ENCODE measurements at regions not wholly inside any gene's neighbourhood (a gene's known extent, or its start where the extent isn't known, plus 50 kb on each side); places are given as distances from the start of the nearest gene placed in this dataset.

- Histone ChIP-seq H2BK12ac (ENCODE audit: low read length in 2 of 2) (peak overlapping the region; percentile 75 to 99), H4K8ac (ENCODE audit: low read length) (peak overlapping the region; percentile 28), H3K9me3 (ENCODE audit: control insufficient read depth, low read length) (no peaks in the 10 kb centered on the region), H3K27me3 (ENCODE audit: control insufficient read depth in 1 of 2, insufficient read depth in 1 of 2, low read length in 2 of 2) (no peaks in the 10 kb centered on the region), H3K4me1 (ENCODE audit: control insufficient read depth, insufficient read depth, low read depth, low read length) (peaks cover 1% of the 10 kb centered on the region), H3K36me3 (ENCODE audit: control insufficient read depth in 1 of 2, insufficient read depth in 2 of 2, low read depth in 1 of 2, low read length in 2 of 2) (no peaks in the 10 kb centered on the region), H2BK5ac (ENCODE audit: low read depth, low read length, poor library complexity, severe bottlenecking) (peak overlapping the region; percentile 24), H2BK120ac (ENCODE audit: low read depth, low read length) (no peak overlapping the region), H3K79me1 (replicated peaks; ENCODE audit: low read length, poor library complexity, severe bottlenecking) (no peaks in the 10 kb centered on the region), H3K4me2 (ENCODE audit: low read length, poor library complexity, severe bottlenecking) (no peak overlapping the region), H2AFZ (ENCODE audit: low read depth, low read length) (no peak overlapping the region), H3K18ac (ENCODE audit: low read depth in 1 of 2, low read length in 2 of 2) (peak overlapping the region in 1 of 2 experiments; percentile 79), H3K4ac (ENCODE audit: low read depth in 1 of 2, low read length in 2 of 2) (peak overlapping the region in 1 of 2 experiments; percentile 32), H3K14ac (ENCODE audit: low read length in 2 of 2) (no peak overlapping the region), H3K27ac (ENCODE audit: low read length, poor library complexity, severe bottlenecking) (peak overlapping the region; percentile 79), H3K9ac (ENCODE audit: low read length) (peak overlapping the region; percentile 61), H2AK5ac (ENCODE audit: low read length, severe bottlenecking) (peak overlapping the region; percentile 76), H3K23ac (ENCODE audit: low read length in 2 of 2) (no peak overlapping the region), H2BK15ac (ENCODE audit: low read depth, poor library complexity, severe bottlenecking) (no peak overlapping the region), H4K91ac (ENCODE audit: low read length) (peak overlapping the region; percentile 27), H3K4me3 (ENCODE audit: insufficient read depth in 1 of 2, low read depth in 1 of 2, low read length in 2 of 2) (no peak overlapping the region)
- peak; percentile 98 for DNase-seq
- WGBS, result 0% methylated on average over 5 of the region's 7 CpGs
Measured at GRCh38 chr6:140051521-140052512, 677.4 kb upstream of the CITED2 start.

DNA sequence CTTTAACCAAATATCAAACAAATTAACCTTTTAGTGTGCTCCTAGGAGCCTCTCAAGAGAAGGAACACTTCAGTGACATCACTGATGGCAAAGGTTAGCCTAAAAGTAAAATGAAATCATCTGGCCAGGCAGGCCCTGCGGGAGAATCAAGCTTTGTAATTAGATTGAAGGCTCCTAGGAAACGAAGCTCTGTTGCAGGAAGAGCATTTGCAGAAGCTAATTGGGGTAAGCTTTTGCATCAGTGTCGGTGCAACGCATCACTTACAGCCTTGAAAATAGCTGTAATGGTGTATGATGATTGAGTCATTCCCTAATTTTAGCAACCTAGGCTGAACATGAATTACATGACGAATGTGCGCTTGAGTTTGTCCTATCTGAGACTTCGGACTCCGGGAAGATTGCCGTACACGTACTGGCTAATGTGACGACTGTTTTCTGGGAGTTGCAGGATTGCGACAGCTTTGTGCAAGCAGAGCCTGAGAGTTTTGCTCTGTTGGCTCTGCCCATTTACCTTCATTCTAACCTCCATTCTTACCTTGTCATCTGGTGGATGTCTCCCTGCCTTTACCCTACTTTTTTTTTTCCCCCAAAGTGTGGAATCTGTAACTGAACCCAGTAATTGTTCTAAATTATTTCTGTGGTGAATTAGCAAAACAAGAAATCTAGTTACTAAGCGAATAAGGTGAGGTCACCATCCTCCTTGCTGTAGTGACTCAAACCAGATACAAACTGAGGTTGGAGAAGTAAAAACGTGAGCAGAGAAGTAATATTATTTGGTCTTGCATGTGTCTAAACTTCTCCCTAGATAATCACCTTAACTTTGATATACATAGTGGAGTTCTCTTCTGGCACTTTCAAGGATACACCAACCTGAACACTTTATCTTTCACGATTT, 675.9 kb upstream of the CITED2 start:
- H3K9ac ChIP-seq (ENCODE audit: low read length), result peak overlapping the region; percentile 57
- peak overlapping the region; percentile 68 to 70 for H3K4ac ChIP-seq (ENCODE audit: low read depth in 1 of 2, low read length in 2 of 2)
- H3K23ac ChIP-seq (ENCODE audit: low read length in 2 of 2), result no peak overlapping the region
- H2AK5ac ChIP-seq (ENCODE audit: low read length, severe bottlenecking), result peak overlapping the region; percentile 67
- no peak overlapping the region for H2BK120ac ChIP-seq (ENCODE audit: low read depth, low read length)
- no peak overlapping the region for H2BK5ac ChIP-seq (ENCODE audit: low read depth, low read length, poor library complexity, severe bottlenecking)
- H4K8ac ChIP-seq (ENCODE audit: low read length), result peak overlapping the region; percentile 27
- H2AFZ ChIP-seq (ENCODE audit: low read depth, low read length), result no peak overlapping the region
- no peaks in the 10 kb centered on the region for H3K79me1 ChIP-seq (replicated peaks; ENCODE audit: low read length, poor library complexity, severe bottlenecking)
- H2BK15ac ChIP-seq (ENCODE audit: low read depth, poor library complexity, severe bottlenecking), result no peak overlapping the region
- no peak overlapping the region for H3K4me2 ChIP-seq (ENCODE audit: low read length, poor library complexity, severe bottlenecking)
- 53% methylated on average over 14 of the region's 15 CpGs for WGBS
- H3K14ac ChIP-seq (ENCODE audit: low read length in 2 of 2), result no peak overlapping the region
- H3K27me3 ChIP-seq (ENCODE audit: control insufficient read depth in 1 of 2, insufficient read depth in 1 of 2, low read length in 2 of 2), result no peaks in the 10 kb centered on the region
- peaks cover 2% of the 10 kb centered on the region for H3K4me1 ChIP-seq (ENCODE audit: control insufficient read depth, insufficient read depth, low read depth, low read length)
- no peak overlapping the region for H3K4me3 ChIP-seq (ENCODE audit: insufficient read depth in 1 of 2, low read depth in 1 of 2, low read length in 2 of 2)
- no peaks in the 10 kb centered on the region for H3K9me3 ChIP-seq (ENCODE audit: control insufficient read depth, low read length)
- peak; percentile 97 for DNase-seq
- H3K36me3 ChIP-seq (ENCODE audit: control insufficient read depth in 1 of 2, insufficient read depth in 2 of 2, low read depth in 1 of 2, low read length in 2 of 2), result no peaks in the 10 kb centered on the region
- H3K27ac ChIP-seq (ENCODE audit: low read length, poor library complexity, severe bottlenecking), result peak overlapping the region; percentile 75
- peak overlapping the region; percentile 75 to 94 for H2BK12ac ChIP-seq (ENCODE audit: low read length in 2 of 2)
- peak overlapping the region; percentile 59 for H4K91ac ChIP-seq (ENCODE audit: low read length)
- H3K18ac ChIP-seq (ENCODE audit: low read depth in 1 of 2, low read length in 2 of 2), result peak overlapping the region; percentile 46 to 64

DNA sequence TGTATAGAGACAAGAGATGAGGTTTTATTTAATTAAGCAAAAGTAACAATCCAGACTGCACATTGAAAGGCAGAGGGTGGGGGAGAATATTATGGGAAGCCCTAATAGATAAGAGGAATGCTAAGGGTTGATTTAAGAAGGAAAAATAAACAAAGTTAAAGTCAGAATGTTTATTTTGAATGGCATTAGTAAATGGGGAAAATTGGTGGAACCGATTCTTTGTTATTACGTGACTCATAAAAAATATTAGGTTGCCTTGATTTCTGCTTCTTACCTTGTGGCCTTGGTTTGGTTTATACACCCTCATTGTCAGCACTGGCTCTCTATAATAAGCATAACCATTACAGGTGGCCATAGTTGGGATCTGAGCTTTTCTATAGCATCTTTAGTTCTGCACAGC, 674.8 kb upstream of the CITED2 start:
- Histone ChIP-seq H4K91ac (ENCODE audit: low read length) (no peak overlapping the region), H3K9ac (ENCODE audit: low read length) (no peak overlapping the region), H2BK5ac (ENCODE audit: low read depth, low read length, poor library complexity, severe bottlenecking) (no peak overlapping the region), H3K4ac (ENCODE audit: low read depth in 1 of 2, low read length in 2 of 2) (no peak overlapping the region), H3K79me1 (replicated peaks; ENCODE audit: low read length, poor library complexity, severe bottlenecking) (no peaks in the 10 kb centered on the region), H2BK12ac (ENCODE audit: low read length in 2 of 2) (no peak overlapping the region), H3K4me2 (ENCODE audit: low read length, poor library complexity, severe bottlenecking) (no peak overlapping the region), H3K18ac (ENCODE audit: low read depth in 1 of 2, low read length in 2 of 2) (no peak overlapping the region), H2AFZ (ENCODE audit: low read depth, low read length) (no peak overlapping the region), H3K36me3 (ENCODE audit: control insufficient read depth in 1 of 2, insufficient read depth in 2 of 2, low read depth in 1 of 2, low read length in 2 of 2) (no peaks in the 10 kb centered on the region), H3K4me1 (ENCODE audit: control insufficient read depth, insufficient read depth, low read depth, low read length) (peaks cover 4% of the 10 kb centered on the region), H4K8ac (ENCODE audit: low read length) (no peak overlapping the region), H3K27ac (ENCODE audit: low read length, poor library complexity, severe bottlenecking) (no peak overlapping the region), H2AK5ac (ENCODE audit: low read length, severe bottlenecking) (no peak overlapping the region), H3K23ac (ENCODE audit: low read length in 2 of 2) (no peak overlapping the region), H3K27me3 (ENCODE audit: control insufficient read depth in 1 of 2, insufficient read depth in 1 of 2, low read length in 2 of 2) (no peaks in the 10 kb centered on the region), H2BK120ac (ENCODE audit: low read depth, low read length) (no peak overlapping the region), H3K9me3 (ENCODE audit: control insufficient read depth, low read length) (no peaks in the 10 kb centered on the region), H3K4me3 (ENCODE audit: insufficient read depth in 1 of 2, low read depth in 1 of 2, low read length in 2 of 2) (no peak overlapping the region), H3K14ac (ENCODE audit: low read length in 2 of 2) (no peak overlapping the region), H2BK15ac (ENCODE audit: low read depth, poor library complexity, severe bottlenecking) (no peak overlapping the region)
- 40% methylated on average over 2 of the region's 2 CpGs for WGBS
- no peak for DNase-seq
